ENCODE measurements at regions not wholly inside any gene's neighbourhood (a gene's known extent, or its start where the extent isn't known, plus 50 kb on each side); places are given as distances from the start of the nearest gene placed in this dataset.
A peak's percentile ranks its signal among the peaks of the same experiment; 100 is the strongest.

DNA sequence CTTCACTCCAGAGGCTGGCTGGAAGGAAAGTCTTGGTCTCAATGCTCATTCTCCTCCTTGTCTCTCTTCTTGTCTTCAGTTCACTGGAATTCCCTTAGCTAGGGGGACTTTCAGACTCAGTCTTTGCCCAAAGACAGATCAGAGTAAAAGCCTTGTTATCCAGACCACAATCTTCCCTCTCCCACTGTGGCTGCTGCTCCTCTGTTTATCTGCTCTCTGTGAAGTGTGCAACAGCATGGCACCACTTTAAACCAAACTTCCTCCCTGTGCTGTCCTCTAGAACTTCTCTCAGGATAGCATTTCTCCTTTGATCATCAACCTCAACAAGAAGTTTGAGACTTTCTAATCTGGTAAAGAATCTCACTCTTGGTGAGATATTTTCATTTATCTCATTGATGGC is 530.1 kb upstream of the SLIT2 start:
- CTCF ChIA-PET = no interaction called here
- H3K27ac ChIP-seq (ENCODE audit: low read depth, low read length) = no peak overlapping the region
- TF ChIP-seq, protein P1, sequence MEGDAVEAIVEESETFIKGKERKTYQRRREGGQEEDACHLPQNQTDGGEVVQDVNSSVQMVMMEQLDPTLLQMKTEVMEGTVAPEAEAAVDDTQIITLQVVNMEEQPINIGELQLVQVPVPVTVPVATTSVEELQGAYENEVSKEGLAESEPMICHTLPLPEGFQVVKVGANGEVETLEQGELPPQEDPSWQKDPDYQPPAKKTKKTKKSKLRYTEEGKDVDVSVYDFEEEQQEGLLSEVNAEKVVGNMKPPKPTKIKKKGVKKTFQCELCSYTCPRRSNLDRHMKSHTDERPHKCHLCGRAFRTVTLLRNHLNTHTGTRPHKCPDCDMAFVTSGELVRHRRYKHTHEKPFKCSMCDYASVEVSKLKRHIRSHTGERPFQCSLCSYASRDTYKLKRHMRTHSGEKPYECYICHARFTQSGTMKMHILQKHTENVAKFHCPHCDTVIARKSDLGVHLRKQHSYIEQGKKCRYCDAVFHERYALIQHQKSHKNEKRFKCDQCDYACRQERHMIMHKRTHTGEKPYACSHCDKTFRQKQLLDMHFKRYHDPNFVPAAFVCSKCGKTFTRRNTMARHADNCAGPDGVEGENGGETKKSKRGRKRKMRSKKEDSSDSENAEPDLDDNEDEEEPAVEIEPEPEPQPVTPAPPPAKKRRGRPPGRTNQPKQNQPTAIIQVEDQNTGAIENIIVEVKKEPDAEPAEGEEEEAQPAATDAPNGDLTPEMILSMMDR (IDR thresholded peaks at IDR 0.05; ENCODE audit: low read depth, low read length) = no peak
- no peaks in the 10 kb centered on the region for H3K9me3 ChIP-seq (ENCODE audit: control insufficient read depth, insufficient read depth, low read length)
- POLR2A ChIA-PET = interaction anchor here (0.5 kb wide), 1 partner anchor 979 kb away, joined by 4 read pairs; the partner anchor contains the start of gene PACRGL
- no peak for DNase-seq (ENCODE audit: low read depth, low spot score)
- no peaks in the 10 kb centered on the region for H3K27me3 ChIP-seq (ENCODE audit: control insufficient read depth, insufficient read depth, low read length)
- H3K4me3 ChIP-seq (ENCODE audit: low read depth, low read length) = no peak overlapping the region

DNA sequence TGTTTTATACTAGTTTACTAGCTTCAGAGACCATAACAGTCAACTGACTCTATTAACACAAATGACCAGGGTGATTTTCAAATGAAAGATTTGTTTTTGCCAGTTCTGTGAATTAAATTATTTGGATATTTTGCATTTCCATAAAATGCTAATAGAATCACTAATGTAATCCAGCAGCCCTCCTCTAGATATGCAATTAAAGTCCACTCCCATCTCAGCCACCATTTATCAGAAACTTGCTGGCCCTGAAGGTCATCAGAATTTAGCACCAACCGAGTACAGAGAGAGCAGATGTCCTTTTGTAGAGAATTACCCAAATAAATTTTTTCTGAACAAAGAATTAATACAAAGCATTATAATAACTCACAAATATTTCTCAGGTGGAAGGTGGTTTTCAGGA is 531.1 kb upstream of the SLIT2 start:
- H3K9me3 ChIP-seq (ENCODE audit: control insufficient read depth, insufficient read depth, low read length) = no peaks in the 10 kb centered on the region
- no peaks in the 10 kb centered on the region for H3K27me3 ChIP-seq (ENCODE audit: control insufficient read depth, insufficient read depth, low read length)
- CTCF ChIA-PET = no interaction called here
- POLR2A ChIA-PET = no interaction called here
- no peak overlapping the region for H3K27ac ChIP-seq (ENCODE audit: low read depth, low read length)
- DNase-seq (ENCODE audit: low read depth, low spot score) = no peak
- TF ChIP-seq, protein P1 (IDR thresholded peaks at IDR 0.05; ENCODE audit: low read depth, low read length) = no peak
- no peak overlapping the region for H3K4me3 ChIP-seq (ENCODE audit: low read depth, low read length)

- CTCF ChIA-PET = no interaction called here
- POLR2A ChIA-PET = no interaction called here
These were observed 531.5 kb upstream of the SLIT2 start for GRCh38 chr4:19720190-19720589.

DNA sequence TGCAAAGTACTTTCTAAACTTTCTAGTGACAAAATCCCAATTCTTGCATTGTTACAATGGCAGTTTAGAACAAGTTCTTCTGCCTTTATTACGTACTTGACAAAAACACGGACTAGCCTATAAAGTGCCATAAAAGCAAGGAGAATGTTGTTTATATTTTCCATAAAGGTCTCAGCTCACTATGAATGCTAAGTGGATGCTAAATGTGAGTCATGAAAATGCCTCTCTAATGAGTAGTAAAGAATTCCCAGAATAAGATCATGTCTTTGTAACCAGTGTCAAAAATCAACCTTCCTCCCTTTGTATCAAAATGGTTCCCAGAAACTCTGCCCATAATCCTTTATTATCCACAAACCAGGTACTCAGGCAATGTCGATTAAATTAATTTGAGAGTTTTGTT is 539.8 kb upstream of the SLIT2 start:
- TF ChIP-seq, protein P1 (IDR thresholded peaks at IDR 0.05; ENCODE audit: low read depth, low read length) = no peak
- H3K27ac ChIP-seq (ENCODE audit: low read depth, low read length) = no peak overlapping the region
- H3K4me3 ChIP-seq (ENCODE audit: low read depth, low read length) = no peak overlapping the region
- POLR2A ChIA-PET = no interaction called here
- CTCF ChIA-PET = no interaction called here
- H3K27me3 ChIP-seq (ENCODE audit: control insufficient read depth, insufficient read depth, low read length) = no peaks in the 10 kb centered on the region
- no peaks in the 10 kb centered on the region for H3K9me3 ChIP-seq (ENCODE audit: control insufficient read depth, insufficient read depth, low read length)
- DNase-seq (ENCODE audit: low read depth, low spot score) = peak; percentile 30

More at GRCh38 chr4:19720190-19720589, 531.5 kb upstream of the SLIT2 start:
- TF ChIP-seq, protein P1 (IDR thresholded peaks at IDR 0.05; ENCODE audit: low read depth, low read length) = no peak
- Histone ChIP-seq H3K9me3 (ENCODE audit: control insufficient read depth, insufficient read depth, low read length) (no peaks in the 10 kb centered on the region), H3K27me3 (ENCODE audit: control insufficient read depth, insufficient read depth, low read length) (no peaks in the 10 kb centered on the region), H3K4me3 (ENCODE audit: low read depth, low read length) (no peak overlapping the region), H3K27ac (ENCODE audit: low read depth, low read length) (no peak overlapping the region)
- DNase-seq (ENCODE audit: low read depth, low spot score) = no peak

DNA sequence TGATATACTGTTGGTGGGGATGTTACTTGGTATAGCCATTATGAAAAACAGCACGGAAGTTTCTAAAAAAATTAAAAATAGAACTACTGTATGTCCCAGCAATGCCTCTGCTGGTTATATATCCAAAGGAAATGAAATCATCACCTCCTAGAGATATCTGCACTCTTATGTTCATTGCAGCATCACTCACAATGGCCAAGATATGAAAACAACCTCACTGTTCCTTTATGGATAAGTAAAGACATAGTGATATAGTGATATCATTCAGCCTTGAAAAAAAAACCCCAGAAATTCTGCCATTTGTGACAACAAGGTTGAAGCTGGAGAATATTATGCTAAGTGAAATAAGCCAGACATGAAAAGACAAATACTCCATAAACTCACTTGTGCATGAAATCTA is 543.8 kb upstream of the SLIT2 start:
- CTCF ChIA-PET = interaction anchor here (2.0 kb wide), 1 partner anchor 540 kb away, joined by 8 read pairs; no protein-coding TSS in a partner anchor

More for the DNA sequence above, 543.8 kb upstream of the SLIT2 start:
- DNase-seq (ENCODE audit: low read depth, low spot score) = no peak
- TF ChIP-seq, protein P1 (IDR thresholded peaks at IDR 0.05; ENCODE audit: low read depth, low read length) = no peak
- POLR2A ChIA-PET = no interaction called here
- Histone ChIP-seq H3K4me3 (ENCODE audit: low read depth, low read length) (no peak overlapping the region), H3K27me3 (ENCODE audit: control insufficient read depth, insufficient read depth, low read length) (no peaks in the 10 kb centered on the region), H3K9me3 (ENCODE audit: control insufficient read depth, insufficient read depth, low read length) (no peaks in the 10 kb centered on the region), H3K27ac (ENCODE audit: low read depth, low read length) (no peak overlapping the region)
